ENCODE measurements at regions not wholly inside any gene's neighbourhood (a gene's known extent, or its start where the extent isn't known, plus 50 kb on each side); places are given as distances from the start of the nearest gene placed in this dataset.

DNA sequence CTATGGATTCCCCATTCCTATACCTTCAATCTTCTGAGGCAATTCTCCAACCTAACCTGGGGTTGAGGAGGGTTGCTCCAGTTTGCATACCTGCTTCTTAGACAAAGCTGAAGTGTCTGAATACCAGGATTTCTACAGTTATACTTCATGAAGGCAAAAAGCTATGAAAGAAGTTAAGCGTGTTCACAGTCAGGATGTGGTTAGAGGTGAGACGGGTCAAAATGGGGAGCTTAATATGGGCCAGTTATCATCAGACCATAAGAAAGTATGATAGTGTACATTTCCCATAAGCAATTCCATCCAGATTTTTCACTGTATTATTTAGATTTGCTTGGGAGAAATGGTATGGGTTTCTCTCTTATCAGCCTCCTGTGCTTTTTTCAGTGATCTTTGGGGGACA is 156.9 kb upstream of the FER start:
- ATAC-seq (no peak), DNase-seq (ENCODE audit: low read depth, low spot score) (no peak), FAIRE-seq (no peak)
- RAD21 ChIA-PET (ENCODE audit: unreplicated experiment) = no interaction called here
- no peak overlapping the region for H2AFZ ChIP-seq (ENCODE audit: control insufficient read depth, low read depth, low read length)
- no TSS peak for BruUV-seq (replicated peaks)
- TF ChIP-seq RUNX3 (IDR thresholded peaks at IDR 0.05; ENCODE audit: low read length) (peak; percentile 27; the same call in 1 of the 2 replicates), MYB (IDR thresholded peaks at IDR 0.05; ENCODE audit: borderline replicate concordance, low read depth, low read length) (no peak), CREM (IDR thresholded peaks at IDR 0.05; ENCODE audit: low read depth) (no peak)
- TF ChIP-seq, protein P1, sequence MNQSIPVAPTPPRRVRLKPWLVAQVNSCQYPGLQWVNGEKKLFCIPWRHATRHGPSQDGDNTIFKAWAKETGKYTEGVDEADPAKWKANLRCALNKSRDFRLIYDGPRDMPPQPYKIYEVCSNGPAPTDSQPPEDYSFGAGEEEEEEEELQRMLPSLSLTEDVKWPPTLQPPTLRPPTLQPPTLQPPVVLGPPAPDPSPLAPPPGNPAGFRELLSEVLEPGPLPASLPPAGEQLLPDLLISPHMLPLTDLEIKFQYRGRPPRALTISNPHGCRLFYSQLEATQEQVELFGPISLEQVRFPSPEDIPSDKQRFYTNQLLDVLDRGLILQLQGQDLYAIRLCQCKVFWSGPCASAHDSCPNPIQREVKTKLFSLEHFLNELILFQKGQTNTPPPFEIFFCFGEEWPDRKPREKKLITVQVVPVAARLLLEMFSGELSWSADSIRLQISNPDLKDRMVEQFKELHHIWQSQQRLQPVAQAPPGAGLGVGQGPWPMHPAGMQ (IDR thresholded peaks at IDR 0.05; ENCODE audit: borderline replicate concordance) = no peak
- H3K4me1 ChIP-seq (ENCODE audit: control insufficient read depth, insufficient read depth, low read length) = no peaks in the 10 kb centered on the region
- SMC1A ChIA-PET (ENCODE audit: uncharacterized antibody, unreplicated experiment) = no interaction called here
- H3K4me3 ChIP-seq = no peak overlapping the region
- H3K4me2 ChIP-seq (ENCODE audit: control insufficient read depth, insufficient read depth) = no peak overlapping the region
- H3K27ac ChIP-seq (ENCODE audit: control insufficient read depth, insufficient read depth) = no peak overlapping the region
- 44% methylated on average over 2 of the region's 2 CpGs for WGBS (ENCODE audit: insufficient coverage, insufficient replicate concordance, low lambda C conversion rate, missing lambda C conversion rate)
- no peaks in the 10 kb centered on the region for H3K27me3 ChIP-seq (replicated peaks in 1 of 2; ENCODE audit: control insufficient read depth in 2 of 2, insufficient read depth in 2 of 2, low read length in 1 of 2)
- no peaks in the 10 kb centered on the region for H3K36me3 ChIP-seq (ENCODE audit: control insufficient read depth in 2 of 2, insufficient read depth in 2 of 2, low read length in 1 of 2)
- in situ Hi-C loops (cut with MboI) = no loop called here
- H3K9ac ChIP-seq (ENCODE audit: control insufficient read depth, insufficient read depth, low read length) = no peak overlapping the region
- H3K79me2 ChIP-seq (ENCODE audit: control insufficient read depth, insufficient read depth, low read length) = no peaks in the 10 kb centered on the region
- intact Hi-C loops (cut with micrococcal nuclease; ENCODE audit: unreplicated experiment) = no loop called here
- POLR2A ChIA-PET = no interaction called here
- H4K20me1 ChIP-seq (ENCODE audit: control insufficient read depth, insufficient read depth) = no peaks in the 10 kb centered on the region
- H3K9me3 ChIP-seq (replicated peaks; ENCODE audit: control insufficient read depth, insufficient read depth, low read length) = no peaks in the 10 kb centered on the region
- CTCF ChIA-PET = interaction anchor here (1.9 kb wide), 1 partner anchor 10 kb away, joined by 5 read pairs; no protein-coding TSS in a partner anchor

- H2AFZ ChIP-seq (ENCODE audit: control insufficient read depth, low read depth, low read length) = no peak overlapping the region
- H3K27ac ChIP-seq (ENCODE audit: control insufficient read depth, insufficient read depth) = no peak overlapping the region
- H3K27me3 ChIP-seq (replicated peaks in 1 of 2; ENCODE audit: control insufficient read depth in 2 of 2, insufficient read depth in 2 of 2, low read length in 1 of 2) = no peaks in the 10 kb centered on the region
- no peak overlapping the region for H3K9ac ChIP-seq (ENCODE audit: control insufficient read depth, insufficient read depth, low read length)
- ChIA-PET POLR2A (no interaction called here), RAD21 (ENCODE audit: unreplicated experiment) (no interaction called here), SMC1A (ENCODE audit: uncharacterized antibody, unreplicated experiment) (no interaction called here), CTCF (no interaction called here)
- H3K4me2 ChIP-seq (ENCODE audit: control insufficient read depth, insufficient read depth) = no peak overlapping the region
- in situ Hi-C loops (cut with MboI) = no loop called here
- 72% methylated on average over 2 of the region's 2 CpGs for WGBS (ENCODE audit: insufficient coverage, insufficient replicate concordance, low lambda C conversion rate, missing lambda C conversion rate)
- ATAC-seq (no peak), FAIRE-seq (no peak), DNase-seq (ENCODE audit: low read depth, low spot score) (no peak)
- H4K20me1 ChIP-seq (ENCODE audit: control insufficient read depth, insufficient read depth) = no peaks in the 10 kb centered on the region
- no peaks in the 10 kb centered on the region for H3K79me2 ChIP-seq (ENCODE audit: control insufficient read depth, insufficient read depth, low read length)
- H3K36me3 ChIP-seq (ENCODE audit: control insufficient read depth in 2 of 2, insufficient read depth in 2 of 2, low read length in 1 of 2) = no peaks in the 10 kb centered on the region
- intact Hi-C loops (cut with micrococcal nuclease; ENCODE audit: unreplicated experiment) = no loop called here
- BruUV-seq (replicated peaks) = no TSS peak
- H3K4me1 ChIP-seq (ENCODE audit: control insufficient read depth, insufficient read depth, low read length) = no peaks in the 10 kb centered on the region
- H3K4me3 ChIP-seq = no peak overlapping the region
- H3K9me3 ChIP-seq (replicated peaks; ENCODE audit: control insufficient read depth, insufficient read depth, low read length) = no peaks in the 10 kb centered on the region
- TF ChIP-seq PAX5 (IDR thresholded peaks at IDR 0.05; ENCODE audit: borderline replicate concordance, low read depth, low read length) (no peak), MAX (IDR thresholded peaks at IDR 0.05; ENCODE audit: low read depth, low read length) (no peak), SUZ12 (IDR thresholded peaks at IDR 0.05; ENCODE audit: unreplicated experiment) (no peak), NR2C2 (IDR thresholded peaks at IDR 0.05; ENCODE audit: borderline replicate concordance, control insufficient read depth, insufficient read length, low read depth) (no peak), ZNF384 (IDR thresholded peaks at IDR 0.05; ENCODE audit: borderline replicate concordance, low read depth, low read length) (no peak), SMC3 (IDR thresholded peaks at IDR 0.05; ENCODE audit: borderline replicate concordance, low read length) (no peak), NR2C1 (IDR thresholded peaks at IDR 0.05) (no peak), NFYA (IDR thresholded peaks at IDR 0.05; ENCODE audit: borderline replicate concordance, low read depth, low read length) (no peak), DPF2 (IDR thresholded peaks at IDR 0.05) (no peak), PKNOX1 (IDR thresholded peaks at IDR 0.05) (no peak), MTA3 (IDR thresholded peaks at IDR 0.05; ENCODE audit: borderline replicate concordance, low read length) (no peak), EP300 (IDR thresholded peaks at IDR 0.05; ENCODE audit: borderline replicate concordance in 1 of 2, control insufficient read depth in 1 of 2, low read depth in 2 of 2, low read length in 2 of 2) (no peak)
- TF ChIP-seq, protein P2, sequence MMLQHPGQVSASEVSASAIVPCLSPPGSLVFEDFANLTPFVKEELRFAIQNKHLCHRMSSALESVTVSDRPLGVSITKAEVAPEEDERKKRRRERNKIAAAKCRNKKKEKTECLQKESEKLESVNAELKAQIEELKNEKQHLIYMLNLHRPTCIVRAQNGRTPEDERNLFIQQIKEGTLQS (IDR thresholded peaks at IDR 0.05; ENCODE audit: borderline replicate concordance, extremely low read depth, low read depth, low read length) = no peak
These were observed 159.4 kb upstream of the FER start for GRCh38 chr5:108588323-108588722.

All from GM12878 (cell line).